ENCODE measurements at regions not wholly inside any gene's neighbourhood (a gene's known extent, or its start where the extent isn't known, plus 50 kb on each side); places are given as distances from the start of the nearest gene placed in this dataset.
"Not testable (repeated sequence)": the region's sequence is repeated elsewhere in the genome, so short reads cannot be mapped to it uniquely, and the experiment has no call there.

- not testable (repeated sequence) for TF ChIP-seq EZH2 (IDR thresholded peaks at IDR 0.05); POLR2AphosphoS5 (IDR thresholded peaks at IDR 0.05; ENCODE audit: borderline replicate concordance, low read depth, low read length); FOXP2 (optimal IDR thresholded peaks at IDR 0.05; ENCODE audit: control extremely low read depth, extremely low read length, insufficient read depth)
These were observed 187.5 kb upstream of the KCNMB2 start for GRCh38 chr3:178348561-178349217.

Data from SK-N-MC (cell line).